NT2/D1 (cell line): ENCODE measurements at regions not wholly inside any gene's neighbourhood (a gene's known extent, or its start where the extent isn't known, plus 50 kb on each side); places are given as distances from the start of the nearest gene placed in this dataset.

Experiments used
- DNase-seq: peaks from one replicate; pipeline ENCODE4 v3.0.0-alpha.2; 2011; ENCODE audit warnings: low read depth, low spot score
- H3K27me3 ChIP-seq: 2 replicates; pipeline ENCODE4 v1.6.0; 2011; ENCODE audit warnings: mild to moderate bottlenecking; ENCODE audit not compliant: insufficient read length, insufficient read depth
- H3K36me3 ChIP-seq: 2 replicates; pipeline ENCODE4 v1.6.1; 2011; ENCODE audit warnings: mild to moderate bottlenecking, low read length, mixed read lengths; ENCODE audit not compliant: insufficient read depth, insufficient read length
- H3K4me1 ChIP-seq: 2 replicates; pipeline ENCODE4 v1.5.1; 2011; ENCODE audit not compliant: insufficient read depth, insufficient read length
- H3K4me3 ChIP-seq: 2 replicates; pipeline ENCODE4 v1.5.1; 2011; ENCODE audit warnings: low read depth; ENCODE audit not compliant: insufficient read length
- H3K9ac ChIP-seq: 2 replicates; pipeline ENCODE4 v1.6.0; 2011; ENCODE audit warnings: low read depth; ENCODE audit not compliant: insufficient read length
- H3K9me3 ChIP-seq: 2 replicates; pipeline ENCODE4 v1.5.1; 2011; ENCODE audit warnings: mild to moderate bottlenecking, low read length; ENCODE audit not compliant: insufficient read depth
- SUZ12 ChIP-seq: IDR thresholded peaks from 2 replicates; pipeline ENCODE4 v1.6.1; 2011; ENCODE audit not compliant: insufficient read length, insufficient read depth; ENCODE audit errors: extremely low read depth
- YY1 ChIP-seq: IDR thresholded peaks from 2 replicates; pipeline ENCODE4 v1.6.1; 2011; ENCODE audit not compliant: insufficient read length, insufficient read depth
- ZNF274 ChIP-seq: IDR thresholded peaks from 2 replicates; pipeline ENCODE4 v1.6.1; 2011; ENCODE audit warnings: mild to moderate bottlenecking, low read depth, low read length

DNA sequence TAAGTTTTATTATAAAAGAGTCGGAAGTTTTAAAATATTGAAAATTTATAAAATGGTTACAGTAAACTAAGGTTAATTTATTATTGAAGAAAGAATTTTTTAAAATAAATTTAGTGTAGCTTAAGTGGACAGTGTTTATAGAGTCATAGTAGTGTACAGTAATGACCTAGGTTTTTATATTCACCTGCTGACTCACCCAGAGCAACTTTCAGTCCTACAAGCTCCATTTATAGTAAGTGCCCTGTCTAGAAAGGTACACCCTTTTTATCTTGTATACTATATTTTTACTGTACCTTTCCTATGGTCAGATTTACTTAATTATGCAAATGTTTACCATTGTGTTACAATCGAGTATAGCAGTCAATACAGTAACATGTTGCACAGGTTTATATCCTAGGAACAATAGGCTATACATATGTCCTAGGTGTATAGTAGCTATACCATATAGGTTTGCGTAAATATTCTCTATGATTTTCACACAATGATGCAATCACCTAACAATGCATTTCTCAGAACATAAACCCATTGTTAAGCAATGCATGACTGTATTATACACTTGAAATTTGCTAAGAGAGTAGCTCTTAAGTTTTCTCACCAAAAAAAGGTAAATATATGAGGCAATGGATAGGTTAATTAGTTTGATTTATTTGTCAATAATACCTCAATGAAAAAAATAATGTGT, 106.9 kb upstream of the CD96 start:
- Histone ChIP-seq H3K9ac (no peak overlapping the region), H3K27me3 (no peaks in the 10 kb centered on the region), H3K4me1 (no peaks in the 10 kb centered on the region), H3K4me3 (no peak overlapping the region), H3K36me3 (no peaks in the 10 kb centered on the region), H3K9me3 (no peaks in the 10 kb centered on the region)
- TF ChIP-seq ZNF274 (no peak), SUZ12 (no peak), YY1 (no peak)
- no peak for DNase-seq

DNA sequence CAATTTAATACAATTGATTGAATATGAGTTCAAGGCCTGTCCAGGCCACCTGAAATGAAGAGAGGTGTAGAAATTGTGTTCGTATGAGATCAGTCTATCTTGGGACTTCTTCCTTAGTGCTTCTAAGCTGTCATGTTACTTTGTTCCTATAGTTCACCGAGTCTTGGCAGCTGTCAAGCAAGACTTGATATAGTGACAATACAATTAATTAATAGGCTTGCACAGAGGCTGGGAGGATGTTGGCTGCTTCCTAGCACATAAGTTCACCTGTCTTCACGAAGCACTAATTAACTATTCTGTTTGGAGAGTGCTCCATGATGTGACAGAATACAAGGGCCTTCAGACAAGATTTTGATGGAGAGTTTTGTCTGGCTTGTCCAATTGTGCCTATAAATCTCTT, 103.7 kb upstream of the CD96 start:
- H3K9ac ChIP-seq: no peak overlapping the region

DNA sequence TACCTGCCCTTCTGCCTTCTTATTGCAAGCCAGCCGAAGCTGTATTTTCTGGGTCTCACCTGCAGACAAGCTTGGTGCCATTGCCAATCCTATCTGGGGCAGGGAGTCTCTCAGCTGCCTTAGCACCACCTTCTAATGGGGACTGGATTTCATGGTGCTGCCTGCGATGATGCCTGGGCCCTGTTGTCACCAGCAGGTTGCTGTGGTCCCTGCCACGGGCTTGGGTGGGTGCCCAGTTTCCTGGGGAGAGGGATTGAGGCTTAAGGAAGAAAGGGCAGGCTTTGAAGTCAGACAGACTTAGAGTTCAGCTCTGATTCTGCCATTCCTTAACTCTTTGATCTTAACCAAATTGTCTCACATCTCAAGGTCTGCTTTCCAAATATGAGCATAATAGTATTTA, 87.4 kb upstream of the CD96 start:
- Histone ChIP-seq H3K4me3 (no peak overlapping the region), H3K4me1 (no peaks in the 10 kb centered on the region), H3K36me3 (no peaks in the 10 kb centered on the region), H3K9me3 (0 out of 2 replicates have a peak, but pooled peaks cover 3% of the 10 kb centered on the region), H3K9ac (no peak overlapping the region), H3K27me3 (no peaks in the 10 kb centered on the region)
- no peak for TF ChIP-seq ZNF274
- no peak for TF ChIP-seq YY1
- TF ChIP-seq SUZ12: no peak
- no peak for DNase-seq

More for the DNA sequence above, 103.7 kb upstream of the CD96 start:
- no peak for DNase-seq
- H3K9me3 ChIP-seq: 0 out of 2 replicates have a peak, but pooled peaks cover 4% of the 10 kb centered on the region
- no peaks in the 10 kb centered on the region for H3K4me1 ChIP-seq
- H3K27me3 ChIP-seq: no peaks in the 10 kb centered on the region
- no peaks in the 10 kb centered on the region for H3K36me3 ChIP-seq
- no peak overlapping the region for H3K4me3 ChIP-seq
- TF ChIP-seq SUZ12 (no peak), YY1 (no peak), ZNF274 (no peak)

DNA sequence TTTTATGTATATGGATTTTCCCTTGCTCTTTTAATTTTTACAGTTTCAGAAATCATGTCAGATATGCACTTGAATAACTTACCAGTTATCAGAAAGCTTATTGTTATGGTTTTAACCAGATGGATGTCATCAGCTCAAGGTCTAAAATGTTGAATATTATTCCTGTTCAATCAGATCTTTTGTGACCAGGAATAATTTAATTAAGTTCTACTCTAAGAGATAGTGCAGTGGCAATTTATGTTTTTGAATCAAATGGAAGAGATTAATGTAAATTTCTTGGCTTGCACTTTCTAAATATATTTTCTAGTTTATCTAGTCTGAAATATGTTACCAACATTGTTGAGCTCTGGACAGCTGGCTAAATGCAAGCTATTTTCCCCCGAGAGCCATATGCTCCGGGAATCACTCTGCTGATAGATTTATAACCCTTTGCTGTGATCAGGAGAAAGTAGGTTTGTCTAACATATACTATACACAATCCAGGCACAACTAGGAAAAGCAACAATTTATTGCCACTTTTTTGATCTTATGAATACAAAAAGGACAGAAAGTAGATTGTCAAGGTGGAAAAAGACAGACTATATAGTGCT, 76.8 kb upstream of the CD96 start:
- TF ChIP-seq ZNF274 (no peak), YY1 (no peak), SUZ12 (no peak)

DNA sequence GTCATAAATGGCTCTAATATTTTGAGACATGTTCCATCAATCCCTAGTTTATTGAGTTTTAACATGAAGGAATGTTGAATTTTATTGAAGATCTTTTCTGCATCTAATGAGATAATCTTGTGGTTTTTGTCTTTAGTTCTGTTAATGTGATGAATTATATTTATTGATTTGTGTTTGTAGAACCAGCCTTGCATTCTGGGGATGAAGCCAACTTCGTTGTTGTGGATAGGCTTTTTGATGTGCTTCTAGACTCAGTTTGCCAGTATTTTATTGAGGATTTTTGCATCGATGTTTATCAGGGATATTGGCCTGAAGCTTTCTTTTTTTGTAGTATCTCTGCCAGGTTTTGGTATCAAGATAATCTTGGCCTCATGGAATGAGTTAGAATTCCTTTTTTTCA, 72.0 kb upstream of the CD96 start:
- Histone ChIP-seq H3K4me3 (no peak overlapping the region), H3K9ac (no peak overlapping the region), H3K9me3 (no peaks in the 10 kb centered on the region), H3K4me1 (no peaks in the 10 kb centered on the region), H3K27me3 (no peaks in the 10 kb centered on the region), H3K36me3 (no peaks in the 10 kb centered on the region)
- no peak for TF ChIP-seq ZNF274
- no peak for TF ChIP-seq YY1
- no peak for TF ChIP-seq SUZ12
- no peak for DNase-seq

More for the DNA sequence above, 76.8 kb upstream of the CD96 start:
- DNase-seq: no peak
- Histone ChIP-seq H3K36me3 (no peaks in the 10 kb centered on the region), H3K9ac (no peak overlapping the region), H3K4me1 (no peaks in the 10 kb centered on the region), H3K9me3 (no peaks in the 10 kb centered on the region), H3K27me3 (no peaks in the 10 kb centered on the region), H3K4me3 (no peak overlapping the region)

- H3K9me3 ChIP-seq: no peaks in the 10 kb centered on the region
- TF ChIP-seq YY1: no peak
- no peak for TF ChIP-seq ZNF274
- TF ChIP-seq SUZ12: no peak
- no peak overlapping the region for H3K9ac ChIP-seq
- DNase-seq: no peak
- no peaks in the 10 kb centered on the region for H3K27me3 ChIP-seq
- H3K4me1 ChIP-seq: no peaks in the 10 kb centered on the region
- no peaks in the 10 kb centered on the region for H3K36me3 ChIP-seq
- H3K4me3 ChIP-seq: no peak overlapping the region
Observed at GRCh38 chr3:111471831-111472230, 70.2 kb upstream of the CD96 start.

GRCh38 chr3:111472556-111472955, 69.4 kb upstream of the CD96 start:
- no peaks in the 10 kb centered on the region for H3K9me3 ChIP-seq
- H3K4me3 ChIP-seq: no peak overlapping the region
- TF ChIP-seq ZNF274 (no peak), SUZ12 (no peak), YY1 (no peak)
- H3K36me3 ChIP-seq: no peaks in the 10 kb centered on the region
- H3K27me3 ChIP-seq: no peaks in the 10 kb centered on the region
- H3K4me1 ChIP-seq: no peaks in the 10 kb centered on the region
- H3K9ac ChIP-seq: no peak overlapping the region
- no peak for DNase-seq
